Uterus (tissue), 2 donors: ENCODE measurements at regions not wholly inside any gene's neighbourhood (a gene's known extent, or its start where the extent isn't known, plus 50 kb on each side); places are given as distances from the start of the nearest gene placed in this dataset.

Experiments
- POLR2A ChIP-seq, 2 donors: fragments of 450-650 bp; IDR thresholded peaks; one replicate each; pipeline ENCODE4 v1.6.1; 2016; ENCODE audit warnings: antibody characterized with exemption in 2 of 2, mild to moderate bottlenecking in 1 of 2, moderate library complexity in 1 of 2
- TF ChIP-seq, protein P1 (sequence below), 4 experiments: fragments of 200-600 bp in 2 of 4; fragments of 450-650 bp in 2 of 4; sonication (generic) in 2 of 4; IDR thresholded peaks; one replicate each; pipeline ENCODE4 v1.5.1; 2016 to 2019; ENCODE audit warnings: antibody characterized with exemption in 4 of 4, mild to moderate bottlenecking in 2 of 4, moderate library complexity in 1 of 4

DNA sequence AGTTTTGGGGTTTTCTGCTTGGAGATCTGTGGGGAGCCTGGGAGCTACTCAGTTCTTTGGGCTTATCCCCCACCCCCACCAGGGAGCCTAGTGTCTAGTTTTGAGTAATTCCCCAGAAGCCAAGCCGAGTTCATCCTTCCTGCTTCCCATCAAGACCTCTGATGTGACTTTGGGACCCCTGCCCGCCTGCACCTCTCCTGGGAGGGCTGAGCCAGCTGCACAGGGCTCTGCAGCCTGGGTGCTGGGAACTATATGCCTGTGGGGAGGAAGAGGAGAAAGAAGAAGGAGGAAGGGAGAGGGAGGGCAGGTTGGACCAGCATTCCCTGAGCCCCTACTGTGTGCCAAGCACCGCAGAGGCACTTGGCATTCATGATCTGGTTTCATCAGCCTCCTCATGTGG, 178.9 kb downstream of the TMEM132E start:
- TF ChIP-seq, protein P1, sequence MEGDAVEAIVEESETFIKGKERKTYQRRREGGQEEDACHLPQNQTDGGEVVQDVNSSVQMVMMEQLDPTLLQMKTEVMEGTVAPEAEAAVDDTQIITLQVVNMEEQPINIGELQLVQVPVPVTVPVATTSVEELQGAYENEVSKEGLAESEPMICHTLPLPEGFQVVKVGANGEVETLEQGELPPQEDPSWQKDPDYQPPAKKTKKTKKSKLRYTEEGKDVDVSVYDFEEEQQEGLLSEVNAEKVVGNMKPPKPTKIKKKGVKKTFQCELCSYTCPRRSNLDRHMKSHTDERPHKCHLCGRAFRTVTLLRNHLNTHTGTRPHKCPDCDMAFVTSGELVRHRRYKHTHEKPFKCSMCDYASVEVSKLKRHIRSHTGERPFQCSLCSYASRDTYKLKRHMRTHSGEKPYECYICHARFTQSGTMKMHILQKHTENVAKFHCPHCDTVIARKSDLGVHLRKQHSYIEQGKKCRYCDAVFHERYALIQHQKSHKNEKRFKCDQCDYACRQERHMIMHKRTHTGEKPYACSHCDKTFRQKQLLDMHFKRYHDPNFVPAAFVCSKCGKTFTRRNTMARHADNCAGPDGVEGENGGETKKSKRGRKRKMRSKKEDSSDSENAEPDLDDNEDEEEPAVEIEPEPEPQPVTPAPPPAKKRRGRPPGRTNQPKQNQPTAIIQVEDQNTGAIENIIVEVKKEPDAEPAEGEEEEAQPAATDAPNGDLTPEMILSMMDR (IDR thresholded peaks at IDR 0.05): no peak
- no peak for TF ChIP-seq POLR2A (IDR thresholded peaks at IDR 0.05)
